C4-2B (cell line): ENCODE measurements at regions not wholly inside any gene's neighbourhood (a gene's known extent, or its start where the extent isn't known, plus 50 kb on each side); places are given as distances from the start of the nearest gene placed in this dataset.

ENCODE experiments used
- ZFX ChIP-seq: fragments of 450-650 bp; IDR thresholded peaks from 2 replicates; pipeline ENCODE4 v1.6.1; 2017
- TF ChIP-seq, protein P1 (sequence below): fragments of 450-650 bp; conservative IDR thresholded peaks from 2 replicates; pipeline ENCODE4 v1.5.1; 2017; ENCODE audit warnings: mild to moderate bottlenecking

DNA sequence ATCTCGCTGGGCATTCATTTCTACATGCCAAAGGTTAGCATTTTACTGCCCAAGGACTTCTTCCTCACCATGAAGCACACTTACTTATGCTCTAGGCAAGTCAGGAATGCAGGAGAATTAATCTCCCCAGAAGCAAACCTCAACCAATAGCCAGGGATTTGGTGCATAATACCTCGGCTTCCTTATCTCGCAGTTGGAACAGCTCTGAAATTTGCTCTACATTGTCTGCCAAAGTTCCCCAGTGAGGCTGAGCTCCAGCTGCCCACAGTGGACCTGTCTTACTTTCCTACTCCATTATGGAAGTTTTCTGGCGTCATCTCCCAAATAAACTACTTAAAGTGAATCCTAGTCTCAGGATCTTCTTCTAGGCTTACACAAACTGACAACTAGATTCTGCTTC is 57.6 kb upstream of the PPM1J start:
- TF ChIP-seq, protein P1, sequence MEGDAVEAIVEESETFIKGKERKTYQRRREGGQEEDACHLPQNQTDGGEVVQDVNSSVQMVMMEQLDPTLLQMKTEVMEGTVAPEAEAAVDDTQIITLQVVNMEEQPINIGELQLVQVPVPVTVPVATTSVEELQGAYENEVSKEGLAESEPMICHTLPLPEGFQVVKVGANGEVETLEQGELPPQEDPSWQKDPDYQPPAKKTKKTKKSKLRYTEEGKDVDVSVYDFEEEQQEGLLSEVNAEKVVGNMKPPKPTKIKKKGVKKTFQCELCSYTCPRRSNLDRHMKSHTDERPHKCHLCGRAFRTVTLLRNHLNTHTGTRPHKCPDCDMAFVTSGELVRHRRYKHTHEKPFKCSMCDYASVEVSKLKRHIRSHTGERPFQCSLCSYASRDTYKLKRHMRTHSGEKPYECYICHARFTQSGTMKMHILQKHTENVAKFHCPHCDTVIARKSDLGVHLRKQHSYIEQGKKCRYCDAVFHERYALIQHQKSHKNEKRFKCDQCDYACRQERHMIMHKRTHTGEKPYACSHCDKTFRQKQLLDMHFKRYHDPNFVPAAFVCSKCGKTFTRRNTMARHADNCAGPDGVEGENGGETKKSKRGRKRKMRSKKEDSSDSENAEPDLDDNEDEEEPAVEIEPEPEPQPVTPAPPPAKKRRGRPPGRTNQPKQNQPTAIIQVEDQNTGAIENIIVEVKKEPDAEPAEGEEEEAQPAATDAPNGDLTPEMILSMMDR: no peak
- no peak for TF ChIP-seq ZFX
